Stimulated activated naive B cell treated with anti-CD40 and anti-IgM and Interleukin-4, amounts not matched to agents 10 μg/mL and 1 μg/mL and 100 μg/mL, for 72 hours (primary cell): ENCODE measurements at regions not wholly inside any gene's neighbourhood (a gene's known extent, or its start where the extent isn't known, plus 50 kb on each side); places are given as distances from the start of the nearest gene placed in this dataset.
"Not testable (repeated sequence)": the region's sequence is repeated elsewhere in the genome, so short reads cannot be mapped to it uniquely, and the experiment has no call there.

Experiments
- ATAC-seq, 2 donors: fragments of 150-1000 bp; cut with Tn5 transposase; replicated peaks; 2 replicates each; pipeline ENCODE4 v1.10.0; 2021; ENCODE audit warnings: moderate library complexity in 1 of 2
- DNase-seq: peaks from one replicate; pipeline ENCODE4 v3.0.0; 2021
- H3K27ac Mint-ChIP-seq: one replicate; pipeline ENCODE4 v1.8.0; 2022; ENCODE audit warnings: mild to moderate bottlenecking, mixed read lengths
- H3K27me3 Mint-ChIP-seq, 2 donors: one replicate each; pipeline ENCODE4 v1.8.0; 2022; ENCODE audit warnings: mixed read lengths in 2 of 2
- H3K36me3 Mint-ChIP-seq, 2 donors: one replicate each; pipeline ENCODE4 v1.8.0; 2022; ENCODE audit warnings: mixed read lengths in 2 of 2, mild to moderate bottlenecking in 1 of 2
- H3K4me1 Mint-ChIP-seq, 2 donors: one replicate each; pipeline ENCODE4 v1.8.0; 2022; ENCODE audit warnings: mixed read lengths in 2 of 2, mild to moderate bottlenecking in 1 of 2
- H3K4me3 Mint-ChIP-seq, 2 donors: one replicate each; pipeline ENCODE4 v1.8.0; 2022; ENCODE audit warnings: mild to moderate bottlenecking in 2 of 2, mixed read lengths in 2 of 2, moderate library complexity in 1 of 2
- H3K9me3 Mint-ChIP-seq, 2 donors: one replicate each; pipeline ENCODE4 v1.8.0; 2022; ENCODE audit warnings: mixed read lengths in 2 of 2, mild to moderate bottlenecking in 1 of 2

- Mint-ChIP-seq H3K27me3 (peaks cover 31 to 47% of the 10 kb centered on the region in 2 donors), H3K36me3 (peaks cover 0 to 9% of the 10 kb centered on the region in 2 donors), H3K4me3 (no peak overlapping the region), H3K4me1 (peaks cover 0 to 3% of the 10 kb centered on the region in 2 donors), H3K27ac (no peak overlapping the region), H3K9me3 (no peaks in the 10 kb centered on the region)
- no peak for DNase-seq
- no peak for ATAC-seq
These were observed 202.6 kb downstream of the BUB3 start for GRCh38 chr10:123356799-123357198.

GRCh38 chr10:123357421-123357930, 203.3 kb downstream of the BUB3 start:
- H3K9me3 Mint-ChIP-seq = no peaks in the 10 kb centered on the region
- H3K27me3 Mint-ChIP-seq = peaks cover 31 to 43% of the 10 kb centered on the region in 2 donors
- H3K27ac Mint-ChIP-seq = no peak overlapping the region
- ATAC-seq (no peak), DNase-seq (no peak)
- H3K36me3 Mint-ChIP-seq = peaks cover 0 to 13% of the 10 kb centered on the region in 2 donors
- peaks cover 0 to 3% of the 10 kb centered on the region in 2 donors for H3K4me1 Mint-ChIP-seq
- no peak overlapping the region for H3K4me3 Mint-ChIP-seq

GRCh38 chr10:123359539-123359938, 205.3 kb downstream of the BUB3 start:
- DNase-seq = no peak

GRCh38 chr10:123361832-123362231, 207.6 kb downstream of the BUB3 start:
- H3K36me3 Mint-ChIP-seq = peaks cover 0 to 18% of the 10 kb centered on the region in 2 donors
- no peak overlapping the region for H3K4me3 Mint-ChIP-seq
- peaks cover 4 to 23% of the 10 kb centered on the region in 2 donors for H3K27me3 Mint-ChIP-seq
- DNase-seq = no peak
- H3K27ac Mint-ChIP-seq = no peak overlapping the region
- no peak for ATAC-seq
- no peaks in the 10 kb centered on the region for H3K9me3 Mint-ChIP-seq
- H3K4me1 Mint-ChIP-seq = peaks cover 0 to 3% of the 10 kb centered on the region in 2 donors

More at GRCh38 chr10:123359539-123359938, 205.3 kb downstream of the BUB3 start:
- Mint-ChIP-seq H3K9me3 (no peaks in the 10 kb centered on the region), H3K4me3 (no peak overlapping the region), H3K4me1 (peaks cover 0 to 3% of the 10 kb centered on the region in 2 donors), H3K36me3 (peaks cover 0 to 21% of the 10 kb centered on the region in 2 donors), H3K27ac (no peak overlapping the region), H3K27me3 (peaks cover 23 to 34% of the 10 kb centered on the region in 2 donors)
- ATAC-seq = no peak

- no peak for DNase-seq
- H3K9me3 Mint-ChIP-seq = peaks cover 10 to 14% of the 10 kb centered on the region in 2 donors
- H3K27me3 Mint-ChIP-seq = peaks cover 9 to 28% of the 10 kb centered on the region in 2 donors
- no peak for ATAC-seq
- H3K27ac Mint-ChIP-seq = no peak overlapping the region
- H3K4me1 Mint-ChIP-seq = no peaks in the 10 kb centered on the region
- no peak overlapping the region for H3K4me3 Mint-ChIP-seq
- peaks cover 4 to 31% of the 10 kb centered on the region in 2 donors for H3K36me3 Mint-ChIP-seq
These were observed 213.0 kb downstream of the BUB3 start for GRCh38 chr10:123367195-123367594.

GRCh38 chr10:123371626-123372025, 217.4 kb downstream of the BUB3 start:
- H3K27ac Mint-ChIP-seq, ATAC-seq: not testable (repeated sequence)
- peaks cover 8 to 29% of the 10 kb centered on the region in 2 donors for H3K36me3 Mint-ChIP-seq

GRCh38 chr10:123373591-123373990, 219.4 kb downstream of the BUB3 start:
- no peak for DNase-seq
- Mint-ChIP-seq H3K27ac (no peak overlapping the region), H3K9me3 (peaks cover 10 to 17% of the 10 kb centered on the region in 2 donors), H3K4me1 (no peaks in the 10 kb centered on the region), H3K4me3 (no peak overlapping the region), H3K27me3 (peaks cover 24 to 49% of the 10 kb centered on the region in 2 donors), H3K36me3 (peaks cover 8 to 29% of the 10 kb centered on the region in 2 donors)
- no peak for ATAC-seq

More at GRCh38 chr10:123371626-123372025, 217.4 kb downstream of the BUB3 start:
- Mint-ChIP-seq H3K27me3 (peaks cover 20 to 44% of the 10 kb centered on the region in 2 donors), H3K9me3 (peaks cover 10 to 17% of the 10 kb centered on the region in 2 donors)
- DNase-seq, H3K4me3 Mint-ChIP-seq, H3K4me1 Mint-ChIP-seq: not testable (repeated sequence)

GRCh38 chr10:123375097-123375496, 220.9 kb downstream of the BUB3 start:
- H3K27ac Mint-ChIP-seq = no peak overlapping the region

GRCh38 chr10:123375738-123376137, 221.5 kb downstream of the BUB3 start:
- H3K27ac Mint-ChIP-seq = no peak overlapping the region
- H3K4me1 Mint-ChIP-seq = no peaks in the 10 kb centered on the region
- no peak overlapping the region for H3K4me3 Mint-ChIP-seq
- H3K27me3 Mint-ChIP-seq = peaks cover 20 to 48% of the 10 kb centered on the region in 2 donors
- DNase-seq (no peak), ATAC-seq (no peak)
- H3K36me3 Mint-ChIP-seq = peaks cover 4 to 18% of the 10 kb centered on the region in 2 donors
- peaks cover 0 to 6% of the 10 kb centered on the region in 2 donors for H3K9me3 Mint-ChIP-seq

More at GRCh38 chr10:123375097-123375496, 220.9 kb downstream of the BUB3 start:
- Mint-ChIP-seq H3K4me1 (no peaks in the 10 kb centered on the region), H3K27me3 (peaks cover 17 to 44% of the 10 kb centered on the region in 2 donors), H3K9me3 (peaks cover 3 to 9% of the 10 kb centered on the region in 2 donors), H3K36me3 (peaks cover 4 to 16% of the 10 kb centered on the region in 2 donors), H3K4me3 (no peak overlapping the region)
- DNase-seq = no peak
- no peak for ATAC-seq

GRCh38 chr10:123377883-123378282, 223.7 kb downstream of the BUB3 start:
- H3K4me3 Mint-ChIP-seq = no peak overlapping the region
- peaks cover 4 to 19% of the 10 kb centered on the region in 2 donors for H3K36me3 Mint-ChIP-seq
- H3K27me3 Mint-ChIP-seq = peaks cover 15 to 52% of the 10 kb centered on the region in 2 donors
- DNase-seq (no peak), ATAC-seq (no peak)
- H3K9me3 Mint-ChIP-seq = peaks cover 6 to 8% of the 10 kb centered on the region in 2 donors
- no peak overlapping the region for H3K27ac Mint-ChIP-seq
- H3K4me1 Mint-ChIP-seq = peaks cover 0 to 8% of the 10 kb centered on the region in 2 donors

- peaks cover 0 to 12% of the 10 kb centered on the region in 2 donors for H3K4me1 Mint-ChIP-seq
- peaks cover 6 to 8% of the 10 kb centered on the region in 2 donors for H3K9me3 Mint-ChIP-seq
- peaks cover 15 to 54% of the 10 kb centered on the region in 2 donors for H3K27me3 Mint-ChIP-seq
- ATAC-seq (no peak), DNase-seq (no peak)
- no peak overlapping the region for H3K27ac Mint-ChIP-seq
- H3K4me3 Mint-ChIP-seq = no peak overlapping the region
- peaks cover 1 to 23% of the 10 kb centered on the region in 2 donors for H3K36me3 Mint-ChIP-seq
These were observed 224.1 kb downstream of the BUB3 start for GRCh38 chr10:123378302-123378701.

- no peak for DNase-seq
- no peak overlapping the region for H3K4me3 Mint-ChIP-seq
- peaks cover 4 to 12% of the 10 kb centered on the region in 2 donors for H3K4me1 Mint-ChIP-seq
- peaks cover 4 to 8% of the 10 kb centered on the region in 2 donors for H3K9me3 Mint-ChIP-seq
- peaks cover 0 to 23% of the 10 kb centered on the region in 2 donors for H3K36me3 Mint-ChIP-seq
- H3K27me3 Mint-ChIP-seq = peaks cover 18 to 55% of the 10 kb centered on the region in 2 donors
- no peak for ATAC-seq
- H3K27ac Mint-ChIP-seq = no peak overlapping the region
These were observed 225.0 kb downstream of the BUB3 start for GRCh38 chr10:123379156-123379555.

- DNase-seq = no peak
- Mint-ChIP-seq H3K27ac (no peak overlapping the region), H3K27me3 (peaks cover 18 to 47% of the 10 kb centered on the region in 2 donors)
These were observed 226.4 kb downstream of the BUB3 start for GRCh38 chr10:123380491-123381085.

GRCh38 chr10:123381224-123381623, 227.0 kb downstream of the BUB3 start:
- peaks cover 3 to 30% of the 10 kb centered on the region in 2 donors for H3K36me3 Mint-ChIP-seq
- ATAC-seq = no peak

More at GRCh38 chr10:123380491-123381085, 226.4 kb downstream of the BUB3 start:
- H3K36me3 Mint-ChIP-seq = peaks cover 1 to 26% of the 10 kb centered on the region in 2 donors
- peaks cover 4 to 12% of the 10 kb centered on the region in 2 donors for H3K4me1 Mint-ChIP-seq
- no peak overlapping the region for H3K4me3 Mint-ChIP-seq
- H3K9me3 Mint-ChIP-seq = peaks cover 4 to 10% of the 10 kb centered on the region in 2 donors
- ATAC-seq = no peak

More at GRCh38 chr10:123381224-123381623, 227.0 kb downstream of the BUB3 start:
- Mint-ChIP-seq H3K27ac (no peak overlapping the region), H3K9me3 (peaks cover 5 to 15% of the 10 kb centered on the region in 2 donors), H3K4me3 (no peak overlapping the region), H3K4me1 (peaks cover 4 to 12% of the 10 kb centered on the region in 2 donors), H3K27me3 (peaks cover 16 to 44% of the 10 kb centered on the region in 2 donors)
- no peak for DNase-seq
